Activated T-cell treated with anti-CD3 and anti-CD28 coated beads, Interleukin-2, amount 50 U/mL, for 4 hours (primary cell): ENCODE measurements at regions not wholly inside any gene's neighbourhood (a gene's known extent, or its start where the extent isn't known, plus 50 kb on each side); places are given as distances from the start of the nearest gene placed in this dataset.

Source experiments
- ATAC-seq, 2 donors: fragments of 200-7000 bp; cut with Tn5 transposase; one replicate each; pipeline ENCODE4 v1.10.0; 2021
- DNase-seq: peaks from one replicate; pipeline ENCODE4 v3.0.0-alpha.2; 2020
- H3K27me3 Mint-ChIP-seq: one replicate; pipeline ENCODE4 v1.8.0; 2021; ENCODE audit warnings: low read depth, mixed read lengths
- H3K36me3 Mint-ChIP-seq: one replicate; pipeline ENCODE4 v1.8.0; 2022; ENCODE audit warnings: mixed read lengths; ENCODE audit not compliant: insufficient read depth
- H3K4me1 Mint-ChIP-seq: one replicate; pipeline ENCODE4 v1.8.0; 2021; ENCODE audit warnings: low read depth, mixed read lengths
- H3K4me3 Mint-ChIP-seq: one replicate; pipeline ENCODE4 v1.8.0; 2021; ENCODE audit warnings: mild to moderate bottlenecking, moderate library complexity, mixed read lengths
- H3K9me3 Mint-ChIP-seq: one replicate; pipeline ENCODE4 v1.8.0; 2021; ENCODE audit warnings: mixed read lengths

DNA sequence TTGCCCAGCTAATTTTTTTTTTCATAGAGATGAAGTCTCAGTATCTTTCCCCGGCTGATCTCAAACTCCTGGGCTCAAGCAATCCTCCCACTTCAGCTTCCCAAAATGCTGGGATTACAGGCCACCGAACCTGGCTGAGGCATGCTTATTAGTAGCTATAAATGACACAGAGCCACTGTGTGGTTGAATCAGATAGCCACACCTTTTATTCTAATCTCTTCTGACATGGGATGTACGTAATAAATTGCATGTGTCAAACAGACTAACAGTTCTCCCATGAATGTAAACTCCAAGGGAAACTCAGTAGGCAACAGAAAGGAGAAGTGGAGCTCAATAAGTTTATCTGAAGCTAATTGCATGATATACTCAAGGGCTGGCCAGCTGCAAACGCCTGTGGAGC is 139.8 kb upstream of the VCX3A start:
- Mint-ChIP-seq H3K36me3 (no peaks in the 10 kb centered on the region), H3K4me1 (no peaks in the 10 kb centered on the region), H3K9me3 (no peaks in the 10 kb centered on the region), H3K4me3 (no peak overlapping the region), H3K27me3 (no peaks in the 10 kb centered on the region)
- DNase-seq (no peak), ATAC-seq (no peak)

DNA sequence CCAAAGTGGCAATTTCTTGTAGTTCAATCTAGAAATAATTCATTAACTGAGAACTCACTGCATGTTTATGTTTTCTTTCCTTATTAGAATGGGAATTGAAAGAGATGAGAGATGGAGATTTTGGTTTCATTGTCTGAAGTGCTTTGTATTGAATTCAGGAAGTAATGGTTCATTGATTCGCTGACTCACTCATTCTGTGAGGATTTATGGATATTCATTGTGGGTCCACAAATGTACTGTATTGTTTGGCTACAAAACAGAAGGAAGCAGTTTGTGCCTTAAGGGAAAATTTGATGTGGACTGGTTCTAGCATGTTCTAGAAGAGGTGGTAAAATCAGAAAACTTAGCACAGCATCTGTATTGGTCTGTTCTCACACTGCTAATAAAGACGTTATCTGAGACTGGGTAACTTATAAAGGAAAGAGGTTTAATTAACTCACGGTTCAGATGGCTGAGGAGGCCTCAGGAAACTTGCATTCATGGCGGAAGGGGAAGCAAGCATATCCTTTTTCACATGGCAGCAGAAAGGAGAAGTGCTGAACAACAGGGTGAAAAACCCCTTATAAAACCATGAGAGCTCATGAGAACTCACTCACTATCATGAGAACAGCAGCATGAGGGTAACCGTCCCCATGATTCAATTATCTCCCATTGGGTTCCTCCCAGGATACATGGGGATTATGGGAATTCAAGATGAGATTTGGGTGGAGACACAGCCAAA is 132.3 kb upstream of the VCX3A start:
- H3K4me1 Mint-ChIP-seq, result no peaks in the 10 kb centered on the region
- no peak overlapping the region for H3K4me3 Mint-ChIP-seq
- H3K36me3 Mint-ChIP-seq, result no peaks in the 10 kb centered on the region
- no peaks in the 10 kb centered on the region for H3K27me3 Mint-ChIP-seq
- DNase-seq (no peak), ATAC-seq (no peak)
- peaks cover 4% of the 10 kb centered on the region for H3K9me3 Mint-ChIP-seq

DNA sequence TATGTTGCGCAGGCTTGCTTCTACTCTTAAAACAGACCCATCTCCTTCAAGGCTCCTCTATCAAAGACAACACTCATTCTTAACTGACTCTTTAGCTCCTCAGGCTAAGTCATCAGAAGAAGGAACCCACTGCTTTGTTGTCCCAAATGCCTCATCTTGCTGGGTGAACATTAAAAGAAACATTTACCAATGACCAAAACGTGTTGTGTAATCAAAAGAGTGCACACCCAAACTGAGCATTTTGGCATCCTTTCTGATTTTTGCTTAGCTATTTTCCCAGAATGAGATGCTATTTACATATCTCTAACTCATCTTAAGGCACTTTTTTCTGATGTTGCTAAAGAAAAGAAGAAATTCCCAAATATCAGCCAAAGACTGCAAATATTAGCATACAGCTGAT is 131.7 kb upstream of the VCX3A start:
- H3K4me1 Mint-ChIP-seq, result no peaks in the 10 kb centered on the region
- ATAC-seq, result no peak
- no peak overlapping the region for H3K4me3 Mint-ChIP-seq
- no peak for DNase-seq
- H3K36me3 Mint-ChIP-seq, result no peaks in the 10 kb centered on the region
- peaks cover 4% of the 10 kb centered on the region for H3K9me3 Mint-ChIP-seq
- H3K27me3 Mint-ChIP-seq, result no peaks in the 10 kb centered on the region

DNA sequence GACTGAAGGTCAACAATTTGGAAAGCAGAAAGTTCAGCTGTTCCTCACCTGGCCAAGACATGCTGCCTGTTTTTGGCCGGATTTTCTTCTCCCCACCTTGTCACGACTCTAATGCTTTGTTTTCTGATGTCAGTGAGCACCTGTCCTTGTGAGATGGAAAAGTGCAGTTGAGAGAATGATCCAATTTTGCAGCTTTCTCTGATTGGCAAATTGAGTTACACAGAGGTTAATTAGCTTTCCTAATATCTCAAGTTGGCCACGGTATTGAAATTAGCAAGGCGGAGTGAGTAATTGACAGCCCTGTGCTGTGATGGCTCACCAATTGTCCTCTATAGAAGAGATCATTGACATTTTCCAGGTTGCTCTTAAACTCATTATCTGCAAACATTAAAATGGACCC is 126.8 kb upstream of the VCX3A start:
- no peak overlapping the region for H3K4me3 Mint-ChIP-seq
- ATAC-seq, result no peak
- H3K4me1 Mint-ChIP-seq, result no peaks in the 10 kb centered on the region
- H3K36me3 Mint-ChIP-seq, result no peaks in the 10 kb centered on the region
- H3K9me3 Mint-ChIP-seq, result peaks cover 4% of the 10 kb centered on the region
- no peak for DNase-seq
- H3K27me3 Mint-ChIP-seq, result no peaks in the 10 kb centered on the region

DNA sequence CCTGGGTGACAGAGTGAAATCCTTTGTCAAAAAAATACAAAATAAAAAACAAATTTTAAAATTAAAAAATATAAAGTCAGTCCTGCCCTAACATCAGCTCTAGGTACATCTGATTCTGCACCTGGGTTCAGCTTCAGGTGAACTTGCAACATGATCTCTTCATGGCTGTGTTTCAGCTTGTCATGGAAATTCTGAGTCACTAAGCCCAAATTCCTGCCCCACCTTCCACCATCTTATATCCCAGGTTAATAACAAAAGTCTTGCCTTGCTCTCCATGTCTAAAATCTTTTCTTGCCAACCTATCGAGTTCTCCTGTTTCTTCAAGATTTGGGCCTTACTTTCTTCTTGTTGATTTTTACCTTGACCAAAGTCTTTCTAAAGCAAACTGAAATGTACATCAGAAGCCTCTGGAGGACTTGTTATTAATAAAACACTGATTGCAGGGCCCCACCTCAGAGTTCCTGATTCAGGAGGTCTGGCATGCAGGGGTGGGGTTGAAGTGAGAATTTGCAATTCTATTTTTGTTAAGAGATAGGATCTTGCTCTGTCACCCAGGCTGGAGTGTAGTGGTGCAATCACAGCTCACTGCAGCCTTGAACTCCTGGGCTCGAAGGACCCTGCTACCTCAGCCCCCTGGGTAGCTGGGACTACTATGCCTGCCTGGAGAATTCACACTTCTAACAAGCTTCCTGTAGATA is 125.8 kb upstream of the VCX3A start:
- no peaks in the 10 kb centered on the region for H3K36me3 Mint-ChIP-seq
- no peak overlapping the region for H3K4me3 Mint-ChIP-seq
- no peaks in the 10 kb centered on the region for H3K27me3 Mint-ChIP-seq
- H3K9me3 Mint-ChIP-seq, result peaks cover 4% of the 10 kb centered on the region
- H3K4me1 Mint-ChIP-seq, result no peaks in the 10 kb centered on the region
- ATAC-seq, result no peak
- DNase-seq, result no peak

DNA sequence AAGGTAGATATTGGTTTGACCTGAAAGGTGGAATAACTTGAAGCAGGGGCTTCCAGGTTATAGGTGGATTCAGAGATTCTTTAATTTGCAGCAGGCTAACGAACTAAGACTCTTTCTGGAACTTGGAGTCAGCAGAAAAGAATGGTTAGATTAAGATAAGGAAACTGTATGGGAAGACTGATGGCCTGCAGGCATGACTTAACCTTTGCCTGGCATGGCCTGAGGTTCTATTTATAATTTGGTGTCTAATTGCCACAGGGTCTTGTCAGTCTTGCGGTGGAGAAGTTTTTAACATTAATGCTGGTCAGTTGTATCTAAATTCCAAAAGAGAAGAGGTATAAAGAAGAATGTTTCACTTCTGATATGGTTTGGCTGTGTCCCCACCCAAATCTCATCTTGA is 110.3 kb upstream of the VCX3A start:
- H3K4me3 Mint-ChIP-seq, result no peak overlapping the region
- no peaks in the 10 kb centered on the region for H3K27me3 Mint-ChIP-seq
- no peaks in the 10 kb centered on the region for H3K4me1 Mint-ChIP-seq
- ATAC-seq (no peak), DNase-seq (no peak)
- no peaks in the 10 kb centered on the region for H3K9me3 Mint-ChIP-seq
- H3K36me3 Mint-ChIP-seq, result no peaks in the 10 kb centered on the region

DNA sequence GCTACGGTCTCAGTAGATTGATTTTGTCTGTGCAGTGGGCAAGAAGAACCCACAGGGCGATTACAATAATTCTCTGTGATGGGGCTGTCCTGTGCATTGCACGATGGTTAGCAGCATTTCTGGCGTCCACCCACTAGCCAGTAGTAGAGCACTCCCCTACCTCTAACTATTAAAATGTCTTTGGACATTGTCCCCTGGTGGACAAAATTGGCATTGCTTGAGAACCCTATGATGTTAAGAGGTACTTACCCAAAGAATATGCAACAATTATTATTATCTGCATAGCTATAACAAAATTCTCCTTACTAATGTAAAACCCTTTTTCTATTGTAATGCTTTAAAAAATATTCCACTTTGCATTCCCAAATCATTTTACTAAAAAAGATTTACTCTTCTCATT is 109.5 kb upstream of the VCX3A start:
- ATAC-seq (no peak), DNase-seq (no peak)
- Mint-ChIP-seq H3K9me3 (peaks cover 4% of the 10 kb centered on the region), H3K27me3 (no peaks in the 10 kb centered on the region), H3K4me3 (no peak overlapping the region), H3K4me1 (no peaks in the 10 kb centered on the region), H3K36me3 (no peaks in the 10 kb centered on the region)

DNA sequence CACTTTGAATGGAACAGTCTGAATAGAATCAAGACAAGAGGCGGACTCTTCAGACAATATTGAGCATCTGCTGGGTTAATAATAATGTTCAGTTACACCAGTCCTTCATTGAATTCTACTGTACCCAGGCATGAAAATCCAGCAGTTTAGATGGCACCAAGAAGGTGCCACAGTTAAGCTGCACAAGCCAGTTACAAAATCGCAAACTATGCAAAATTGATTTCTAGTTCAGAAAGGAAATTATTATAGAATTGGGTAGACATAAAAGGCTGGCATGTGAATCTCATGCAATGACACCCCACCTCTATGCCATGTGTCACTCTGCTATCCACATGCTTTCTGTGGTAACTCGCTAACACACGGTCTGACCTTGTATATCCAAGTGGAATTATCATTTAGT is 105.8 kb upstream of the VCX3A start:
- no peak for DNase-seq
- no peaks in the 10 kb centered on the region for H3K4me1 Mint-ChIP-seq
- no peaks in the 10 kb centered on the region for H3K27me3 Mint-ChIP-seq

DNA sequence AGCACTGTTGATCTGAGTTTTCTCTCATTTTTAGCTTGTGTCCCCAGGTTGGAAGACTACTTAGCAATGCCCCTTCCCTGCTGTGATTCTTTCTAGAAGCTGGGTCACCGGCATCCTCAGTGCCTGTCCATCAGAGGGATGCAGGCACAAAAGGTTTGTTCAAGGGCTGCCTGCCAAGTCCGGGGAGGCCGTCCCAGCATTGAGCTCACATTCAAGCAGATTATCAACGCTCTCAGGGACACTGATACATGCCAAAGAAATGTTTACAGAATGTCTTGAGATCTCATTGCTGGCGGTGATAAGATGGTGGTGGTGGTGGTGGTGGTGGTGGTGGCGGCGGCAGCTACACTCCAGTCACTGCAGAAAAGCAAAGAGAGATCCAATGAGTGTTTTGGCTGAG is 79.6 kb upstream of the VCX3A start:
- Mint-ChIP-seq H3K27me3 (no peaks in the 10 kb centered on the region), H3K36me3 (no peaks in the 10 kb centered on the region), H3K9me3 (no peaks in the 10 kb centered on the region), H3K4me3 (no peak overlapping the region), H3K4me1 (no peaks in the 10 kb centered on the region)
- ATAC-seq, result no peak
- no peak for DNase-seq

More for the DNA sequence above, 105.8 kb upstream of the VCX3A start:
- Mint-ChIP-seq H3K36me3 (no peaks in the 10 kb centered on the region), H3K4me3 (no peak overlapping the region), H3K9me3 (peaks cover 9% of the 10 kb centered on the region)
- ATAC-seq, result no peak

DNA sequence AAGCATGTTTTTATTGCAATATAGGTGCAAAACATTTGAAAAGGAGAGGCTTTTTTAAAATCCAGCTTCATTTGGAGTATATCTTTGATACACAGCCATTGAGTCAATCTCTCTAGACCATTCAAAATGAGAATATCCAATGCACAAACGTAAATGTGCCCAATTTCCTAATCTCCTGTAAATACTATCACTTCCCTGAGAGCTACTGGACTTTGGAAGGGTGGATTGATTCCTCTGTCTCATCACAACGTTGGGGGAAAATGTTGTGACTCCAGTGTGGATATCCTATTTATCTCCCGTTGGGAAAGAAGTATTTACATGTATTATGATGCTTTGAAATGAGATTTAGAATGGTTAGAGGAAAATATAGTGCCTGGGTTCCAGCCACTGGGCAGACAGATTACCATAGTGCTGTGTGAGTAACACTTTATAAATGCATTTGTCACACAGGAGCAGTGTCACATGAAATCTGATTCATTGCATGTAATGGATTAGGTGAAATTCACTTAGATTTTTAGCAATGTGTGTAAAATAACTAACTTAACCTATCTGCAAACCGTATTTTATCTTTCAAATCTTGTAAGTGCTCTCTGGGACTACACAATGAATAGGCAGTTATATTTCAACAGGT is 64.4 kb upstream of the VCX3A start:
- H3K27me3 Mint-ChIP-seq, result no peaks in the 10 kb centered on the region
- ATAC-seq, result no peak
- no peak overlapping the region for H3K4me3 Mint-ChIP-seq
- no peaks in the 10 kb centered on the region for H3K4me1 Mint-ChIP-seq
- DNase-seq, result no peak
- H3K36me3 Mint-ChIP-seq, result no peaks in the 10 kb centered on the region
- no peaks in the 10 kb centered on the region for H3K9me3 Mint-ChIP-seq
